HCT116 (cell line): ENCODE measurements at regions not wholly inside any gene's neighbourhood (a gene's known extent, or its start where the extent isn't known, plus 50 kb on each side); places are given as distances from the start of the nearest gene placed in this dataset.

Experiments
- ATAC-seq: fragments of 200-7000 bp; cut with Tn5 transposase; 2 replicates; pipeline ENCODE4 v1.9.1; 2020; ENCODE audit warnings: mild to moderate bottlenecking, moderate library complexity
- BruUV-seq: library from RNA; stranded (reverse); fragments of 400-500 nt; replicated peaks from 2 replicates; lab custom pipeline; 2021; lab: Mats Ljungman, UMichigan
- CTCF ChIA-PET: fragments of 300-600 bp; sonication (Branson Sonifier 250); formaldehyde crosslinking; loops from one replicate; lab custom pipeline; 2021; ENCODE audit warnings: antibody characterized with exemption; lab: Charles Lee
- POLR2A ChIA-PET: fragments of 300-600, 350-600 bp; sonication (Branson Sonifier 250); formaldehyde crosslinking; loops from one replicate; lab custom pipeline; 2021; ENCODE audit warnings: antibody characterized with exemption; lab: Charles Lee
- RAD21 ChIA-PET, 2 experiments: fragments of 300-600 bp; sonication (Branson Sonifier 250); formaldehyde crosslinking; loops; one replicate each; lab custom pipeline; 2023; ENCODE audit warnings: low total read pairs in 2 of 2; ENCODE audit not compliant: uncharacterized antibody in 2 of 2, unreplicated experiment in 2 of 2, low non-redundant PET in 1 of 2; lab: Charles Lee
- DNase-seq: peaks from one replicate; pipeline ENCODE4 v3.0.0-alpha.2; 2010; ENCODE audit warnings: low read depth, low spot score
- H2AFZ ChIP-seq: fragments of 200-600 bp; shearing (Covaris generic), sonication (generic); 2 replicates; pipeline ENCODE4 v1.6.1; 2017; ENCODE audit warnings: low read depth, mixed run types, mixed read lengths, antibody characterized with exemption, low read length; ENCODE audit not compliant: poor library complexity, severe bottlenecking
- H3K27ac ChIP-seq: 2 replicates; pipeline ENCODE4 v1.5.1; 2012; ENCODE audit warnings: low read depth, low read length
- H3K27me3 ChIP-seq: fragments of 200-600 bp; sonication (generic); 2 replicates; pipeline ENCODE4 v1.6.1; 2016; ENCODE audit warnings: mixed run types, low read length, mixed read lengths; ENCODE audit not compliant: insufficient read depth
- H3K36me3 ChIP-seq, 2 experiments: fragments of 200-500 bp in 1 of 2; fragments of 200-600 bp in 1 of 2; sonication (Bioruptor generic) in 1 of 2; sonication (generic) in 1 of 2; 2 replicates each; pipeline versions ENCODE4 v1.5.1 to v1.6.1; 2014 to 2016; ENCODE audit warnings: low read length in 2 of 2, inconsistent platforms in 1 of 2, mixed read lengths in 1 of 2, mixed run types in 1 of 2; ENCODE audit not compliant: insufficient read depth in 2 of 2, control insufficient read depth in 1 of 2
- H3K4me1 ChIP-seq, 2 experiments: fragments of 200-600 bp in 1 of 2; sonication (generic) in 1 of 2; 2 replicates each; pipeline versions ENCODE4 v1.5.1 to v1.6.1; 2012 to 2017; ENCODE audit warnings: low read length in 2 of 2, inconsistent platforms in 1 of 2, mild to moderate bottlenecking in 1 of 2, mixed read lengths in 1 of 2, mixed run types in 1 of 2, moderate library complexity in 1 of 2; ENCODE audit not compliant: insufficient read depth in 2 of 2, control insufficient read depth in 1 of 2
- H3K4me2 ChIP-seq: fragments of 200-600 bp; sonication (generic); 2 replicates; pipeline ENCODE4 v1.6.1; 2017; ENCODE audit warnings: mixed run types, low read length, mixed read lengths
- H3K4me3 ChIP-seq, 2 experiments: fragments of 200-600 bp in 1 of 2; sonication (generic) in 1 of 2; replicated peaks in 1 of 2; 2 replicates each; pipeline ENCODE4 v1.5.1; 2011 to 2016; ENCODE audit warnings: low read length in 2 of 2, control low read depth in 1 of 2, low read depth in 1 of 2, mild to moderate bottlenecking in 1 of 2, mixed read lengths in 1 of 2, mixed run types in 1 of 2
- H3K79me2 ChIP-seq: fragments of 200-600 bp; sonication (generic); 2 replicates; pipeline ENCODE4 v1.6.1; 2017; ENCODE audit warnings: mild to moderate bottlenecking, mixed run types, low read length, moderate library complexity, mixed read lengths; ENCODE audit not compliant: insufficient read depth
- H3K9ac ChIP-seq: fragments of 200-600 bp; sonication (generic); 2 replicates; pipeline ENCODE4 v1.6.1; 2016; ENCODE audit warnings: low read length, mixed read lengths
- H3K9me2 ChIP-seq: fragments of 200-600 bp; sonication (generic), shearing (Covaris generic); 2 replicates; pipeline ENCODE4 v1.6.1; 2017; ENCODE audit warnings: mixed run types, mild to moderate bottlenecking, moderate library complexity; ENCODE audit not compliant: insufficient read depth
- H3K9me3 ChIP-seq, 2 experiments: fragments of 200-500 bp in 1 of 2; fragments of 200-600 bp in 1 of 2; sonication (Bioruptor generic) in 1 of 2; sonication (generic) in 1 of 2; 2 replicates each; pipeline ENCODE4 v1.6.1; 2014 to 2017; ENCODE audit warnings: low read length in 2 of 2, mixed read lengths in 2 of 2, inconsistent platforms in 1 of 2, low read depth in 1 of 2, mild to moderate bottlenecking in 1 of 2, mixed run types in 1 of 2, moderate library complexity in 1 of 2; ENCODE audit not compliant: control insufficient read depth in 1 of 2, insufficient read depth in 1 of 2
- H4K20me1 ChIP-seq: fragments of 200-600 bp; sonication (generic), shearing (Covaris generic); 2 replicates; pipeline ENCODE4 v1.6.1; 2017; ENCODE audit warnings: mixed run types, mild to moderate bottlenecking, moderate library complexity; ENCODE audit not compliant: insufficient read depth
- ATF3 ChIP-seq: IDR thresholded peaks from 2 replicates; pipeline ENCODE4 v1.6.1; 2012
- CBX3 ChIP-seq: IDR thresholded peaks from 2 replicates; pipeline ENCODE4 v1.6.1; 2012; ENCODE audit warnings: low read depth
- CEBPB ChIP-seq: IDR thresholded peaks from 2 replicates; pipeline ENCODE4 v1.6.1; 2012; ENCODE audit warnings: low read depth
- EGR1 ChIP-seq: IDR thresholded peaks from 2 replicates; pipeline ENCODE4 v1.6.1; 2012; ENCODE audit warnings: low read depth
- FOSL1 ChIP-seq: IDR thresholded peaks from 2 replicates; pipeline ENCODE4 v1.6.1; 2012; ENCODE audit warnings: low read depth
- MAX ChIP-seq: IDR thresholded peaks from 2 replicates; pipeline ENCODE4 v1.6.1; 2012
- POLR2A ChIP-seq: IDR thresholded peaks from 2 replicates; pipeline ENCODE4 v1.7.0; 2011; ENCODE audit warnings: borderline replicate concordance; ENCODE audit not compliant: insufficient read depth, insufficient read length; ENCODE audit errors: extremely low read depth
- POLR2AphosphoS5 ChIP-seq: IDR thresholded peaks from 2 replicates; pipeline ENCODE4 v1.6.1; 2011; ENCODE audit warnings: mild to moderate bottlenecking, low read depth, low read length, moderate library complexity
- RAD21 ChIP-seq: IDR thresholded peaks from 2 replicates; pipeline ENCODE4 v1.6.1; 2012; ENCODE audit warnings: low read depth, mild to moderate bottlenecking
- REST ChIP-seq: IDR thresholded peaks from 2 replicates; pipeline ENCODE4 v1.6.1; 2012; ENCODE audit warnings: low read depth
- SRF ChIP-seq: IDR thresholded peaks from 2 replicates; pipeline ENCODE4 v1.6.1; 2012; ENCODE audit warnings: low read depth
- TCF7L2 ChIP-seq: IDR thresholded peaks from 2 replicates; pipeline ENCODE4 v1.7.0; 2011; ENCODE audit warnings: borderline replicate concordance, inconsistent platforms; ENCODE audit not compliant: insufficient read depth, insufficient read length; ENCODE audit errors: extremely low read depth
- ZFX ChIP-seq: fragments of 450-650 bp; IDR thresholded peaks from 2 replicates; pipeline ENCODE4 v1.6.1; 2017
- ZNF274 ChIP-seq: fragments of 200-500 bp; sonication (Bioruptor generic); IDR thresholded peaks from 2 replicates; pipeline ENCODE4 v1.6.1; 2014; ENCODE audit warnings: mild to moderate bottlenecking, low read depth, low read length, inconsistent platforms
- intact Hi-C: fragments of 100-400 bp; cut with micrococcal nuclease; formaldehyde crosslinking; loops from 2 replicates; pipeline ENCODE4 v1.10.0; 2022

GRCh38 chr20:60454491-60454890, 496.3 kb downstream of the CDH26 start:
- ATAC-seq, result no peak
- intact Hi-C loops, result no loop called here
- DNase-seq, result no peak
- Histone ChIP-seq H3K9ac (no peak overlapping the region), H3K36me3 (no peaks in the 10 kb centered on the region), H3K4me1 (no peaks in the 10 kb centered on the region), H3K9me2 (no peaks in the 10 kb centered on the region), H2AFZ (no peak overlapping the region), H3K4me2 (no peak overlapping the region), H3K27ac (no peak overlapping the region)
- RAD21 ChIA-PET, result no interaction called here
- TF ChIP-seq SRF, result no peak
- no peak for TF ChIP-seq POLR2AphosphoS5
- TF ChIP-seq ZFX, result no peak
- no peak for TF ChIP-seq FOSL1
- no peak for TF ChIP-seq TCF7L2
- TF ChIP-seq MAX, result no peak
- TF ChIP-seq ATF3, result no peak
- TF ChIP-seq CEBPB, result no peak
- TF ChIP-seq CBX3, result no peak
- no peak for TF ChIP-seq EGR1
- no peak for TF ChIP-seq RAD21
- TF ChIP-seq ZNF274, result no peak
- no peak for TF ChIP-seq POLR2A
- no peak for TF ChIP-seq REST
- TF ChIP-seq, all 23 proteins: peak for 0
- Histone ChIP-seq H3K79me2 (no peaks in the 10 kb centered on the region), H3K27me3 (no peaks in the 10 kb centered on the region), H3K9me3 (peaks cover 11 to 32% of the 10 kb centered on the region in 2 experiments; a peak in 2 of 4 replicates), H3K4me3 (no peak overlapping the region), H4K20me1 (no peaks in the 10 kb centered on the region)
- BruUV-seq, result no TSS peak
- CTCF ChIA-PET, result no interaction called here
- POLR2A ChIA-PET, result no interaction called here
